GM18511 (cell line): ENCODE measurements at regions not wholly inside any gene's neighbourhood (a gene's known extent, or its start where the extent isn't known, plus 50 kb on each side); places are given as distances from the start of the nearest gene placed in this dataset.

Source experiments
- ATAC-seq: cut with Tn5 transposase; IDR thresholded peaks from one replicate; pipeline ENCODE4 v1.9.1; 2021; ENCODE audit warnings: mild to moderate bottlenecking, moderate library complexity; ENCODE audit not compliant: unreplicated experiment

DNA sequence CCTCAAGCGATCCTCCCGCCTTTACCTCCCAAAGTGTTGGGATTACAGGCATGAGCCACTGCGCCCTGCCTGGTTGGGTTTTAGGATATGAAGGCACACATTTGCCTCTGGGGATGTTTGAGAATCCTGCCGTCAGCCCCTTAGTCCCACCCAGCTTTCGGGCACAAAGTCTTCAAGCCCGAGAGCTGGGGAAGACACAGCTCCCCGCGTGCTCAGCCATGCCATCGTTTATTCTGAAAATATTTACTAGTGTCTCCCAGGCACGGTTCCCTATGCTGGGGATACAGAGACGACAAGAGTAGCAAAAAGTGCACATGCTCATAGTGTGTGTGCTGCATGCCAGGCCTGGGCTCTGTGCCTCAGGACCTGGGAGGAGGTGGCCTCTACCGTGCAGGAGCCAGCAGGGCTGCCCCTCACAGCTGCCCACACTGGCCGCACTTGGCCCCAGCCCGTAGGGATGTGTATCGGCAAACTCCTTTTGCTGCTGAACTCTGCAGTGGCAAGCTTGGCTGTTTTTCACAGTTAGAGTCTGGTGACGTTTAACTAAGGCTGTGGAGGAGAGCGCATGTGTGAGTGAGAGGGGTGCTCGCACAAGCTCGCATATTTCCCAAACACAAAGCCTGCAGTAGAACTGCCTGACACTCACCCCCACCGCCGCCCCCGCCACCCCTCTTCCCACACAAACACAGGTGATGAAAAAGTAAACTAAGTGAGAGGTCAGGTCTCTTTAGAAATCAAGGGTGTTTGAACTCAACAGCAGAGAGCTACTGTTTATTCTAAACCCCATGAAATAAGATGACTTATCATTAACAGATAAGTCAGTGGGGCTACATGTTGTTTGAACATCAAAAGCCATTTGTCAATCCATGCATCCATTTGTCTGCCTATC is 266.4 kb downstream of the MRTFB start:
- no peak for ATAC-seq

DNA sequence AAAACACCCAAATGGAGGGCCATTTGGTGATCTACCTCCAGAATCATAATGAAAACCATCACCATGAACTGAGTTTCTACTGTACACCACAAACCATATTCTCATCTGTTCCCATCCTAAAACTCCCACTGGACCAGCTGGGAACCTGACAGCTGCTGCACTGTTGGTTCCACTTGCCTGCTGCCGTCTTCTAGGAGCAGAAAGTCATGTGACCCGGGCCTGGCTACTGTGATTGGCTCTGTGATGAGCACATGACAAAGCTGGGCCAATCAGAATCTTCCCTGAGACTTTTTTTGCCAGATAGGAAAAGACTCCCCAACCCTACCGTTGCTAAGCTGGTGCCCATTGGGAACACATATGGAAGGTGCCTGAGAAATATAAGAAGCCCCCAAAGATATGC is 264.2 kb downstream of the MRTFB start:
- no peak for ATAC-seq

GRCh38 chr16:14334366-14335080 is 263.4 kb downstream of the MRTFB start:
- ATAC-seq: no peak

- ATAC-seq: no peak
Measured at GRCh38 chr16:14333361-14333760, 262.2 kb downstream of the MRTFB start.

- ATAC-seq: no peak
Measured at GRCh38 chr16:14331020-14331419, 259.9 kb downstream of the MRTFB start.

GRCh38 chr16:14329727-14330350 is 258.7 kb downstream of the MRTFB start:
- ATAC-seq: no peak

- no peak for ATAC-seq
Measured at GRCh38 chr16:14325502-14326401, 254.6 kb downstream of the MRTFB start.

DNA sequence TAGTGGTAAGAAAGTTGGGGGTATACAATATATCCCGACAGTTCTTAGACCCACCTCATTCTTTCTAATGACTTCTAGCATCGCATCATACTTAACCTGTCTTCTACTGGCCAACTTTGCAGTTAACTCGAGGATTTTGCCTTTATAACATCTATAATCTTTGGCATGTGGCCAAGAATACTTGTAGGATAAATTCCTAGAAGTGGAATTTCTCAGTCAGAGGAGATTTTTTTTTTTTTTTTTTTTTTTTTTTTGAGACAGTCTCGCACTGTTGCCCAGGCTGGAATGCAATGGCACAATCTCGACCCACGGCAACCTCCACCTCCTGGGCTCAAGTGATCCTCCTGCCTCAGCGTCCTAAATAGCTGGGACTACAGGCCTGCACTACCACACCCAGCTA is 253.5 kb downstream of the MRTFB start:
- no peak for ATAC-seq

DNA sequence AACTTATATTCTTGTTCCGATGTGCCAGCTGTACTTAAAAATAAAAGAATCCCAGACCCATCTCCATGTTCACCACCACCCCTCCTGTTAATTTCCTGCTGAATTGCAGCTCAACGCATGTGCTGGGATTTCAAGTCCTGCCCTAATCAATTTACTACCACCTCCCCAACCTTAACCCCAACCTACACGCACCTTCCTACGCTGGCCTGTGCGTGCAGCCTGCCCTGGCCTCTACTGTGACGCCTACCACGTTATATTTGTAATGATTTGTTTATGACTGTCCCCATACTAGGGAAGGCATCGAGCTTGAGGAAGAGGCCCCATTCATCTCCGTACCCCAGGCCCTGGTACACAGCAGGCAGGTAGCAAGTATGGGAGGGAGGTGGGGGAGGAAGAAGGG is 251.1 kb downstream of the MRTFB start:
- ATAC-seq: no peak

DNA sequence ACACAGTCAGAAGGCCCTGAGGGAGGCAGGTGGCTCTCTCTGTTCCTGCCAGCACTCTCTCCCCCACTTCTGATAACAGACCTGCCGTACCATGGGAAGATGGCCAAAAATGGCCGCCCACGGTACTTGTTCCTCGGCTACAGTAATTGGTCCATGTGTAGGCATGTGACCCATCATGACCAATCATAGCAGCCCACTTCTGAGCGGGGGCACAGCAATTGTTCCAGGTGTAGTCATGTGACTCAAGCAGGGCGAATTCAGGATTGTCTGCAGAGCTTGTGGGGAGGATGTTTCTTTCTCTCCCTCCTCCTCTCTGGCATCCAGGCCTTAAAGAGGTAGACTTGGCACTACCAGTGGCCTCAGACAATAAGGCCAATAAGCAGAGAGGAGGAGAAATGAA is 250.4 kb downstream of the MRTFB start:
- ATAC-seq: no peak

DNA sequence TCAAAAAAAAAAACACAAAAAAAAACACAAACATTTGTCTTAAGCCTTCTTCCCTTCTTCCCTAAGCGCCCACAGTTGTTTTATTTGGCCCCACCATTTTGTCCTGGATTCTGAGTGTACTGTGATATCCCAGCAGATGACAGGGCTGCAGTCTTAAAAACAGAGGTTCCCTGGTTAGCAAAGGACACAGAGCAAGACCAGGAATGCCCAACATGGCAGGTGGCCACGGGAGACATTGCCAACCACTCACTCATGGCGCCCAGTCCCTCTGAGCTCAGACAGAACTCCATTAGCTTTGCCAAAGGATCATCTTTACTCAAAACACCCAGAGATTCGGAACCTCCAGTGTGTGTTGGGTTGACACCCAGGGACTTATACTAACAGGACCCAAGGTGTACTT is 249.3 kb downstream of the MRTFB start:
- ATAC-seq: no peak
